Stomach (tissue), 8 donors: ENCODE measurements at regions not wholly inside any gene's neighbourhood (a gene's known extent, or its start where the extent isn't known, plus 50 kb on each side); places are given as distances from the start of the nearest gene placed in this dataset.

Experiments
- DNase-seq, 2 donors: peaks; one replicate each; pipeline versions ENCODE4 v3.0.0 to v3.0.0-alpha.2; 2013 to 2019
- H3K27ac ChIP-seq, 5 donors: fragments of 200-600 bp in 4 of 5; sonication (generic) in 4 of 5; one replicate each; pipeline ENCODE4 v1.5.1; 2013 to 2019; ENCODE audit warnings: mild to moderate bottlenecking in 1 of 5, moderate library complexity in 1 of 5
- H3K27me3 ChIP-seq, 3 donors: fragments of 200-600 bp; sonication (generic); one replicate each; pipeline ENCODE4 v1.5.1; 2017 to 2019; ENCODE audit warnings: mixed run types in 1 of 3
- H3K36me3 ChIP-seq, 4 donors: fragments of 200-600 bp; sonication (generic); 1 replicate in 3 of 4; 2 replicates in 1 of 4; pipeline ENCODE4 v1.5.1; 2016 to 2019
- H3K4me1 ChIP-seq, 4 donors: fragments of 200-600 bp; sonication (generic); one replicate each; pipeline ENCODE4 v1.5.1; 2016 to 2019
- H3K4me3 ChIP-seq, 4 donors: fragments of 200-600 bp; sonication (generic) in 3 of 4; one replicate each; pipeline ENCODE4 v1.5.1; 2016 to 2019; ENCODE audit warnings: mild to moderate bottlenecking in 1 of 4
- H3K9me3 ChIP-seq, 4 donors: fragments of 200-600 bp; sonication (generic); one replicate each; pipeline ENCODE4 v1.5.1; 2016 to 2019
- CTCF ChIP-seq, 7 experiments: fragments of 450-650 bp in 4 of 7; fragments of 200-600 bp in 3 of 7; sonication (generic) in 3 of 7; IDR thresholded peaks; one replicate each; pipeline ENCODE4 v1.5.1; 2016 to 2019; ENCODE audit warnings: antibody characterized with exemption in 7 of 7, control low read depth in 2 of 7, mild to moderate bottlenecking in 1 of 7
- EP300 ChIP-seq: sonication (generic); formaldehyde crosslinking; IDR thresholded peaks from one replicate; pipeline ENCODE4 v1.6.1; 2017; ENCODE audit warnings: antibody characterized with exemption
- POLR2A ChIP-seq, 4 donors: fragments of 450-650 bp; IDR thresholded peaks; one replicate each; pipeline ENCODE4 v1.6.1; 2016; ENCODE audit warnings: antibody characterized with exemption in 4 of 4, control low read depth in 2 of 4, mild to moderate bottlenecking in 1 of 4, moderate library complexity in 1 of 4
- POLR2AphosphoS5 ChIP-seq, 3 donors: sonication (generic); formaldehyde crosslinking; IDR thresholded peaks; one replicate each; pipeline ENCODE4 v1.6.1; 2016; ENCODE audit warnings: antibody characterized with exemption in 3 of 3
- WGBS, 5 donors: extraction: QIAGEN DNeasy Blood & Tissue Kit in 3 of 5; methylation state at CpG; one replicate each; pipeline versions ENCODE4 v1.1.5 to v1.1.7; 2013 to 2018; 5-methylcytosine and 5-hydroxymethylcytosine counted together
- intact Hi-C: fragments of 100-400 bp; cut with DNase I; formaldehyde crosslinking; loops from one replicate; pipeline ENCODE4 v1.15.1; 2023; ENCODE audit warnings: low total_unique reads
- donor health status: healthy with polysubstance abuse.
- donor health status: Bipolar disorder and iron deficiency.
- donor health status: healthy.

GRCh38 chr13:48591889-48592687 is 59.2 kb upstream of the RCBTB2 start:
- Histone ChIP-seq H3K9me3 (no peaks in the 10 kb centered on the region), H3K36me3 (no peaks in the 10 kb centered on the region), H3K4me3 (no peak overlapping the region), H3K27ac (peak overlapping the region in 2 of 5 donors; percentile 38 to 61), H3K27me3 (no peaks in the 10 kb centered on the region), H3K4me1 (peaks cover 0 to 39% (median 28%) of the 10 kb centered on the region in 4 donors)
- WGBS, 5 donors, result 56 to 84% (median 70%) methylated on average over 4 of the region's 4 CpGs
- no peak for TF ChIP-seq POLR2AphosphoS5 (IDR thresholded peaks at IDR 0.05)
- no peak for TF ChIP-seq POLR2A (IDR thresholded peaks at IDR 0.05)
- no peak for TF ChIP-seq CTCF (IDR thresholded peaks at IDR 0.05)
- no peak for TF ChIP-seq EP300
- intact Hi-C loops, result no loop called here
- no peak for DNase-seq

GRCh38 chr13:48592688-48593049 is 59.8 kb upstream of the RCBTB2 start:
- no peak overlapping the region for H3K4me3 ChIP-seq
- H3K9me3 ChIP-seq, result no peaks in the 10 kb centered on the region
- 31 to 52% (median 44%) methylated on average over 1 of the region's 1 CpG for WGBS, 5 donors
- peaks cover 0 to 37% (median 26%) of the 10 kb centered on the region in 4 donors for H3K4me1 ChIP-seq
- no peaks in the 10 kb centered on the region for H3K27me3 ChIP-seq
- H3K36me3 ChIP-seq, result no peaks in the 10 kb centered on the region
- DNase-seq, result no peak
- H3K27ac ChIP-seq, result peak overlapping the region in 1 of 5 donors; percentile 61
- intact Hi-C loops, result no loop called here
- TF ChIP-seq POLR2AphosphoS5 (IDR thresholded peaks at IDR 0.05) (no peak), EP300 (no peak), POLR2A (IDR thresholded peaks at IDR 0.05) (no peak), CTCF (IDR thresholded peaks at IDR 0.05) (no peak)

- intact Hi-C loops, result no loop called here
- no peak for DNase-seq
- Histone ChIP-seq H3K27me3 (no peaks in the 10 kb centered on the region), H3K9me3 (no peaks in the 10 kb centered on the region), H3K36me3 (no peaks in the 10 kb centered on the region), H3K4me3 (no peak overlapping the region), H3K4me1 (peaks cover 0 to 37% (median 26%) of the 10 kb centered on the region in 4 donors), H3K27ac (no peak overlapping the region)
- WGBS, 5 donors, result 81 to 91% (median 87%) methylated on average over 4 of the region's 4 CpGs
- TF ChIP-seq CTCF (IDR thresholded peaks at IDR 0.05) (no peak), POLR2AphosphoS5 (IDR thresholded peaks at IDR 0.05) (no peak), EP300 (no peak), POLR2A (IDR thresholded peaks at IDR 0.05) (no peak)
Observed at GRCh38 chr13:48593536-48593935, 60.2 kb upstream of the CYSLTR2 start.

- intact Hi-C loops, result no loop called here
- WGBS, 5 donors, result 64 to 70% (median 65%) methylated on average over 6 of the region's 6 CpGs
- Histone ChIP-seq H3K27ac (no peak overlapping the region), H3K27me3 (no peaks in the 10 kb centered on the region), H3K4me3 (no peak overlapping the region), H3K36me3 (no peaks in the 10 kb centered on the region), H3K4me1 (peaks cover 0 to 37% (median 26%) of the 10 kb centered on the region in 4 donors), H3K9me3 (no peaks in the 10 kb centered on the region)
- no peak for DNase-seq
- TF ChIP-seq POLR2AphosphoS5 (IDR thresholded peaks at IDR 0.05) (no peak), POLR2A (IDR thresholded peaks at IDR 0.05) (no peak), EP300 (no peak), CTCF (IDR thresholded peaks at IDR 0.05) (no peak)
Observed at GRCh38 chr13:48594096-48594815, 59.5 kb upstream of the CYSLTR2 start.
